SK-N-SH (cell line): ENCODE measurements at regions not wholly inside any gene's neighbourhood (a gene's known extent, or its start where the extent isn't known, plus 50 kb on each side); places are given as distances from the start of the nearest gene placed in this dataset.

Experiments used
- CTCF ChIA-PET: fragments of 300-600, 350-600 bp; formaldehyde crosslinking; extraction: SDS; loops from one replicate; lab custom pipeline; 2021; lab: Yijun Ruan, JAX
- POLR2A ChIA-PET: fragments of 350-600 bp; sonication (Branson Sonifier 250); formaldehyde crosslinking; extraction: SDS; loops from one replicate; lab custom pipeline; 2020; ENCODE audit warnings: antibody characterized with exemption, inconsistent platforms; lab: Yijun Ruan, JAX
- DNase-seq: peaks from one replicate; pipeline ENCODE4 v3.0.0; 2012
- H2AFZ ChIP-seq: fragments of 200-600 bp; sonication (generic); 2 replicates; pipeline ENCODE4 v1.8.1; 2016; ENCODE audit warnings: antibody characterized with exemption, mild to moderate bottlenecking, low read depth
- H3F3A ChIP-seq: fragments of 200-600 bp; sonication (generic); replicated peaks from 2 replicates; pipeline ENCODE3; 2016; ENCODE audit warnings: antibody characterized with exemption, mild to moderate bottlenecking; ENCODE audit not compliant: insufficient read depth
- H3K27ac ChIP-seq, 2 experiments: fragments of 200-500 bp in 1 of 2; fragments of 200-600 bp in 1 of 2; sonication (Bioruptor generic) in 1 of 2; sonication (generic), shearing (Covaris generic) in 1 of 2; 2 replicates each; pipeline versions ENCODE4 v1.5.1 to v1.6.1; 2014 to 2016; ENCODE audit warnings: low read depth in 2 of 2, inconsistent platforms in 1 of 2, low read length in 1 of 2, mild to moderate bottlenecking in 1 of 2, mixed read lengths in 1 of 2
- H3K27me3 ChIP-seq: fragments of 200-600 bp; sonication (generic), shearing (Covaris generic); 2 replicates; pipeline ENCODE4 v1.6.1; 2016; ENCODE audit warnings: mixed run types; ENCODE audit not compliant: insufficient read depth
- H3K36me3 ChIP-seq, 2 experiments: fragments of 200-500 bp in 1 of 2; fragments of 200-600 bp in 1 of 2; sonication (Bioruptor generic) in 1 of 2; sonication (generic) in 1 of 2; replicated peaks in 1 of 2; 2 replicates each; pipeline versions ENCODE3 to v1.5.1; 2014 to 2016; ENCODE audit warnings: low read length in 1 of 2, mild to moderate bottlenecking in 1 of 2; ENCODE audit not compliant: insufficient read depth in 2 of 2, control insufficient read depth in 1 of 2
- H3K4me1 ChIP-seq, 2 experiments: fragments of 200-500 bp in 1 of 2; fragments of 200-600 bp in 1 of 2; sonication (Bioruptor generic) in 1 of 2; sonication (generic), shearing (Covaris generic) in 1 of 2; 2 replicates each; pipeline versions ENCODE4 v1.5.1 to v1.6.1; 2014 to 2016; ENCODE audit warnings: low read depth in 1 of 2, low read length in 1 of 2, mixed run types in 1 of 2; ENCODE audit not compliant: insufficient read depth in 2 of 2, control insufficient read depth in 1 of 2
- H3K4me2 ChIP-seq: fragments of 200-600 bp; sonication (generic), shearing (Covaris generic); 2 replicates; pipeline ENCODE4 v1.6.1; 2017; ENCODE audit warnings: mixed run types
- H3K4me3 ChIP-seq, 2 experiments: fragments of 200-500 bp in 1 of 2; fragments of 200-600 bp in 1 of 2; sonication (Bioruptor generic) in 1 of 2; sonication (generic), shearing (Covaris generic) in 1 of 2; 2 replicates each; pipeline versions ENCODE4 v1.5.1 to v1.8.1; 2014 to 2016; ENCODE audit warnings: low read depth in 2 of 2, inconsistent platforms in 1 of 2, low read length in 1 of 2, mild to moderate bottlenecking in 1 of 2, mixed read lengths in 1 of 2, moderate library complexity in 1 of 2
- H3K79me2 ChIP-seq: fragments of 200-600 bp; sonication (generic); 2 replicates; pipeline ENCODE4 v1.8.1; 2017; ENCODE audit warnings: mild to moderate bottlenecking; ENCODE audit not compliant: insufficient read depth
- H3K9ac ChIP-seq: fragments of 200-600 bp; sonication (generic); 2 replicates; pipeline ENCODE4 v1.6.1; 2017; ENCODE audit warnings: mixed run types
- H3K9me2 ChIP-seq: fragments of 200-600 bp; sonication (generic); 2 replicates; pipeline ENCODE4 v1.6.1; 2017; ENCODE audit warnings: mixed run types
- H3K9me3 ChIP-seq: fragments of 200-600 bp; sonication (generic); 2 replicates; pipeline ENCODE4 v1.6.1; 2017; ENCODE audit warnings: mixed run types, mild to moderate bottlenecking, moderate library complexity
- H4K20me1 ChIP-seq: fragments of 200-600 bp; sonication (generic); 2 replicates; pipeline ENCODE4 v1.6.1; 2017; ENCODE audit warnings: mild to moderate bottlenecking, mixed run types; ENCODE audit not compliant: insufficient read depth
- CHD2 ChIP-seq: fragments of 150-350 bp; IDR thresholded peaks from 2 replicates; pipeline ENCODE4 v1.6.1; 2018; ENCODE audit warnings: low read length; ENCODE audit not compliant: partially characterized antibody
- CTCF ChIP-seq: fragments of 200-600 bp; sonication (generic); IDR thresholded peaks from 2 replicates; pipeline ENCODE4 v1.6.1; 2017; ENCODE audit warnings: antibody characterized with exemption, mild to moderate bottlenecking, moderate library complexity
- EP300 ChIP-seq, 2 experiments: IDR thresholded peaks; 2 replicates each; pipeline versions ENCODE4 v1.4.0 to v1.6.1; 2012; ENCODE audit warnings: borderline replicate concordance in 1 of 2, low read depth in 1 of 2, low read length in 1 of 2
- EZH2phosphoT487 ChIP-seq: fragments of 200-600 bp; sonication (generic); IDR thresholded peaks from 2 replicates; pipeline ENCODE4 v1.6.1; 2017; ENCODE audit warnings: low read depth, mixed run types, mild to moderate bottlenecking, antibody characterized with exemption, moderate library complexity, borderline replicate concordance
- FOSL2 ChIP-seq: IDR thresholded peaks from 2 replicates; pipeline ENCODE4 v1.4.0; 2012; ENCODE audit warnings: low read depth, mild to moderate bottlenecking, moderate library complexity, borderline replicate concordance
- FOXJ3 ChIP-seq: sonication (generic); formaldehyde crosslinking; IDR thresholded peaks from 2 replicates; pipeline ENCODE4 v1.5.1; 2020; ENCODE audit warnings: mild to moderate bottlenecking, missing genetic modification reagents
- FOXM1 ChIP-seq: IDR thresholded peaks from 2 replicates; pipeline ENCODE4 v1.4.0; 2012; ENCODE audit warnings: low read depth, mild to moderate bottlenecking
- GABPA ChIP-seq: IDR thresholded peaks from 2 replicates; pipeline ENCODE4 v1.4.0; 2012; ENCODE audit warnings: low read depth, mild to moderate bottlenecking
- GATA2 ChIP-seq: sonication (generic); formaldehyde crosslinking; IDR thresholded peaks from 2 replicates; pipeline ENCODE4 v1.5.0; 2020; ENCODE audit warnings: mild to moderate bottlenecking, missing genetic modification reagents
- IRF3 ChIP-seq: fragments of 150-350 bp; IDR thresholded peaks from 2 replicates; pipeline ENCODE4 v1.6.1; 2016; ENCODE audit warnings: mild to moderate bottlenecking, low read depth, low read length
- JUND ChIP-seq: IDR thresholded peaks from 2 replicates; pipeline ENCODE4 v1.4.0; 2012
- MXI1 ChIP-seq: IDR thresholded peaks from 2 replicates; pipeline ENCODE4 v1.6.1; 2012; ENCODE audit warnings: mild to moderate bottlenecking, low read depth, low read length, improper control_type of control experiment
- NFIC ChIP-seq: IDR thresholded peaks from 2 replicates; pipeline ENCODE4 v1.4.0; 2012; ENCODE audit warnings: borderline replicate concordance
- POLR2AphosphoS5 ChIP-seq: IDR thresholded peaks from 2 replicates; pipeline ENCODE4 v1.6.1; 2012; ENCODE audit warnings: low read depth, low read length
- RAD21 ChIP-seq: IDR thresholded peaks from 2 replicates; pipeline ENCODE4 v1.6.1; 2012; ENCODE audit warnings: mild to moderate bottlenecking, low read length
- REST ChIP-seq: IDR thresholded peaks from 2 replicates; pipeline ENCODE4 v1.6.1; 2012; ENCODE audit warnings: mild to moderate bottlenecking, low read depth, low read length, moderate library complexity
- RFX5 ChIP-seq: IDR thresholded peaks from 2 replicates; pipeline ENCODE4 v1.6.1; 2012; ENCODE audit warnings: mild to moderate bottlenecking, improper control_type of control experiment, low read length
- RXRA ChIP-seq: IDR thresholded peaks from 2 replicates; pipeline ENCODE4 v1.4.0; 2012; ENCODE audit warnings: low read depth, mild to moderate bottlenecking, borderline replicate concordance
- TAF1 ChIP-seq: IDR thresholded peaks from 2 replicates; pipeline ENCODE4 v1.6.1; 2012; ENCODE audit warnings: low read depth, mild to moderate bottlenecking, low read length, moderate library complexity, borderline replicate concordance
- WGBS: methylation state at CpG from one replicate; pipeline ENCODE4 v1.1.6; 2017; ENCODE audit warnings: low lambda C conversion rate; 5-methylcytosine and 5-hydroxymethylcytosine counted together

- WGBS = 64% methylated on average over 4 of the region's 4 CpGs
- Histone ChIP-seq H3K4me1 (no peaks in the 10 kb centered on the region; a peak in 1 of 4 replicates), H3K36me3 (no peaks in the 10 kb centered on the region), H3K27ac (no peak overlapping the region), H3K4me2 (no peak overlapping the region), H3K27me3 (no peaks in the 10 kb centered on the region), H3K79me2 (no peaks in the 10 kb centered on the region), H3F3A (peaks cover 2% of the 10 kb centered on the region), H4K20me1 (no peaks in the 10 kb centered on the region), H3K4me3 (no peak overlapping the region), H3K9ac (no peak overlapping the region), H3K9me2 (no peaks in the 10 kb centered on the region), H2AFZ (no peak overlapping the region), H3K9me3 (no peaks in the 10 kb centered on the region)
- DNase-seq = no peak
- ChIA-PET CTCF (interaction anchor here (1.2 kb wide), 1 partner anchor 26 kb away, joined by 3 read pairs; no protein-coding TSS in a partner anchor), POLR2A (no interaction called here)
- no peak for TF ChIP-seq RAD21
- no peak for TF ChIP-seq JUND
- TF ChIP-seq POLR2AphosphoS5 = no peak
- no peak for TF ChIP-seq EZH2phosphoT487
- TF ChIP-seq TAF1 = no peak
- no peak for TF ChIP-seq MXI1
- TF ChIP-seq RFX5 = no peak
- no peak for TF ChIP-seq CHD2
- no peak for TF ChIP-seq GATA2 (CRISPR knock-in tag)
- TF ChIP-seq IRF3 = no peak
- no peak for TF ChIP-seq REST
- no peak for TF ChIP-seq CTCF
- TF ChIP-seq NFIC = no peak
- no peak for TF ChIP-seq FOXM1
- no peak for TF ChIP-seq GABPA
- no peak for TF ChIP-seq RXRA
- no peak for TF ChIP-seq FOXJ3
- TF ChIP-seq FOSL2 = no peak
- TF ChIP-seq EP300 (IDR thresholded peaks at IDR 0.05; ENCODE audit: borderline replicate concordance in 1 of 2, low read depth in 1 of 2, low read length in 1 of 2) = no peak
Observed at GRCh38 chr10:120685136-120685535, 166.0 kb upstream of the WDR11 start.
